WTC11 (cell line): ENCODE measurements at regions not wholly inside any gene's neighbourhood (a gene's known extent, or its start where the extent isn't known, plus 50 kb on each side); places are given as distances from the start of the nearest gene placed in this dataset.

ENCODE experiments used
- ATAC-seq: fragments of 200-7000 bp; cut with Tn5 transposase; 2 replicates; pipeline ENCODE4 v1.10.0; 2021; ENCODE audit warnings: mild to moderate bottlenecking, moderate library complexity
- CTCF ChIA-PET: fragments of 300-600 bp; sonication (Branson Sonifier 250); formaldehyde crosslinking; loops from one replicate; lab custom pipeline; 2021; ENCODE audit warnings: antibody characterized with exemption; lab: Charles Lee
- POLR2A ChIA-PET: fragments of 350-600 bp; sonication (Branson Sonifier 250); formaldehyde crosslinking; loops from one replicate; lab custom pipeline; 2021; ENCODE audit warnings: antibody characterized with exemption; lab: Charles Lee
- DNase-seq: peaks from one replicate; pipeline ENCODE4 v3.0.0; 2021; ENCODE audit warnings: low spot score
- H3K27ac Mint-ChIP-seq: 2 replicates; pipeline ENCODE4 v1.8.0; 2021; ENCODE audit warnings: mixed read lengths
- H3K27me3 Mint-ChIP-seq: 2 replicates; pipeline ENCODE4 v1.8.0; 2021; ENCODE audit warnings: low read depth, mild to moderate bottlenecking, moderate library complexity, mixed read lengths
- H3K36me3 Mint-ChIP-seq: 2 replicates; pipeline ENCODE4 v1.8.0; 2021; ENCODE audit warnings: mixed read lengths
- H3K4me1 Mint-ChIP-seq: 2 replicates; pipeline ENCODE4 v1.8.0; 2022; ENCODE audit warnings: mixed read lengths
- H3K4me3 Mint-ChIP-seq: 2 replicates; pipeline ENCODE4 v1.8.0; 2021; ENCODE audit warnings: mild to moderate bottlenecking, moderate library complexity, mixed read lengths
- H3K9me3 Mint-ChIP-seq: 2 replicates; pipeline ENCODE4 v1.8.0; 2021; ENCODE audit warnings: mixed read lengths
- CDX4 ChIP-seq: fragments of 250-450 bp; sonication (Bioruptor Pico); IDR thresholded peaks from 2 replicates; pipeline ENCODE4 v1.9.0; 2021; ENCODE audit warnings: moderate library complexity, mild to moderate bottlenecking, inconsistent platforms, borderline replicate concordance
- CREM ChIP-seq: sonication (generic); formaldehyde crosslinking; IDR thresholded peaks from 2 replicates; pipeline ENCODE4 v1.8.1; 2022; ENCODE audit warnings: mild to moderate bottlenecking, missing genetic modification reagents, moderate library complexity
- E2F5 ChIP-seq: sonication (generic); formaldehyde crosslinking; IDR thresholded peaks from 2 replicates; pipeline ENCODE4 v1.8.1; 2022; ENCODE audit warnings: mild to moderate bottlenecking, moderate library complexity, missing genetic modification reagents
- ELF4 ChIP-seq: sonication (generic); formaldehyde crosslinking; IDR thresholded peaks from 2 replicates; pipeline ENCODE4 v1.8.1; 2022; ENCODE audit warnings: low read depth, mild to moderate bottlenecking, moderate library complexity, missing genetic modification reagents
- ETV6 ChIP-seq: sonication (generic); formaldehyde crosslinking; IDR thresholded peaks from 2 replicates; pipeline ENCODE4 v1.8.1; 2022; ENCODE audit warnings: mild to moderate bottlenecking, missing genetic modification reagents
- FOXK1 ChIP-seq: sonication (generic); formaldehyde crosslinking; IDR thresholded peaks from 2 replicates; pipeline ENCODE4 v1.8.0; 2022; ENCODE audit warnings: mild to moderate bottlenecking, moderate library complexity, missing genetic modification reagents
- FOXP4 ChIP-seq: sonication (generic); formaldehyde crosslinking; IDR thresholded peaks from 2 replicates; pipeline ENCODE4 v1.8.0; 2022; ENCODE audit warnings: mild to moderate bottlenecking, missing genetic modification reagents
- GRHL2 ChIP-seq: fragments of 250-450 bp; sonication (Bioruptor Pico); IDR thresholded peaks from 2 replicates; pipeline ENCODE4 v1.8.0; 2022; ENCODE audit warnings: mild to moderate bottlenecking, moderate library complexity; ENCODE audit not compliant: insufficient replicate concordance, severe bottlenecking
- HMGA2 ChIP-seq: fragments of 250-450 bp; sonication (Bioruptor Pico); IDR thresholded peaks from 2 replicates; pipeline ENCODE4 v1.4.0; 2021; ENCODE audit warnings: mild to moderate bottlenecking, moderate library complexity
- HMGXB4 ChIP-seq: sonication (generic); formaldehyde crosslinking; IDR thresholded peaks from 2 replicates; pipeline ENCODE4 v1.8.1; 2023; ENCODE audit warnings: mild to moderate bottlenecking, moderate library complexity, missing genetic modification reagents
- MYBL2 ChIP-seq: sonication (generic); formaldehyde crosslinking; IDR thresholded peaks from 2 replicates; pipeline ENCODE4 v1.8.1; 2023; ENCODE audit warnings: mild to moderate bottlenecking, moderate library complexity, missing genetic modification reagents
- NR3C1 ChIP-seq: sonication (generic); formaldehyde crosslinking; conservative IDR thresholded peaks from 2 replicates; pipeline ENCODE4 v1.8.1; 2023; ENCODE audit warnings: low read depth, mild to moderate bottlenecking, missing genetic modification reagents
- SP1 ChIP-seq: sonication (generic); formaldehyde crosslinking; conservative IDR thresholded peaks from 2 replicates; pipeline ENCODE4 v1.8.1; 2022; ENCODE audit warnings: missing genetic modification reagents
- TEAD1 ChIP-seq: sonication (generic); formaldehyde crosslinking; IDR thresholded peaks from 2 replicates; pipeline ENCODE4 v1.8.0; 2022; ENCODE audit warnings: mild to moderate bottlenecking, missing genetic modification reagents
- TEAD4 ChIP-seq: sonication (generic); formaldehyde crosslinking; IDR thresholded peaks from 2 replicates; pipeline ENCODE4 v1.8.0; 2022; ENCODE audit warnings: mild to moderate bottlenecking, missing genetic modification reagents
- ZBTB43 ChIP-seq: sonication (generic); formaldehyde crosslinking; IDR thresholded peaks from 2 replicates; pipeline ENCODE4 v1.8.1; 2023; ENCODE audit warnings: mild to moderate bottlenecking, missing genetic modification reagents
- ZMAT4 ChIP-seq: fragments of 250-450 bp; sonication (Bioruptor Pico); IDR thresholded peaks from 2 replicates; pipeline ENCODE4 v1.9.0; 2021; ENCODE audit warnings: mild to moderate bottlenecking
- ZNF121 ChIP-seq: sonication (generic); formaldehyde crosslinking; IDR thresholded peaks from 2 replicates; pipeline ENCODE4 v1.8.0; 2023; ENCODE audit warnings: missing genetic modification reagents
- ZNF416 ChIP-seq: fragments of 250-450 bp; sonication (Bioruptor Pico); IDR thresholded peaks from 2 replicates; pipeline ENCODE4 v1.9.0; 2021; ENCODE audit warnings: mild to moderate bottlenecking, inconsistent platforms
- ZNF423 ChIP-seq: fragments of 250-450 bp; sonication (Bioruptor Pico); IDR thresholded peaks from 2 replicates; pipeline ENCODE4 v2.1.2; 2022; ENCODE audit warnings: mild to moderate bottlenecking, moderate library complexity

- no peak for TF ChIP-seq HMGXB4
Measured at GRCh38 chr4:189036906-189037305, 897.7 kb downstream of the TRIML1 start (continued).

GRCh38 chr4:189046642-189047041, 894.0 kb upstream of the FRG1 start:
- ATAC-seq = peak; percentile 93
- no peaks in the 10 kb centered on the region for H3K27me3 Mint-ChIP-seq
- no peak for DNase-seq
- no peaks in the 10 kb centered on the region for H3K36me3 Mint-ChIP-seq
- H3K4me3 Mint-ChIP-seq = peak overlapping the region; percentile 23; the same call in 1 of the 2 replicates
- peak overlapping the region; percentile 99 for H3K27ac Mint-ChIP-seq
- ChIA-PET POLR2A (no interaction called here), CTCF (interaction anchor here (1.1 to 1.2 kb wide), 2 partner anchors 13 to 78 kb away, joined by 3 to 4 read pairs; no protein-coding TSS in a partner anchor)
- H3K9me3 Mint-ChIP-seq = no peaks in the 10 kb centered on the region
- TF ChIP-seq CDX4 (CRISPR knock-in tag) (no peak), NR3C1 (CRISPR knock-in tag) (no peak), FOXK1 (CRISPR knock-in tag) (peak; percentile 70), ETV6 (CRISPR knock-in tag) (0 out of 2 replicates have a peak, but pooled peaks have one; percentile 42), SP1 (CRISPR knock-in tag) (0 out of 2 replicates have a peak, but pooled peaks have one; percentile 23), ZNF423 (peak; percentile 2; the same call in 1 of the 2 replicates), FOXP4 (CRISPR knock-in tag) (peak; percentile 63; the same call in 1 of the 2 replicates), TEAD1 (CRISPR knock-in tag) (0 out of 2 replicates have a peak, but pooled peaks have one; percentile 57)
- H3K4me1 Mint-ChIP-seq = peaks cover 59% of the 10 kb centered on the region

GRCh38 chr4:189048119-189048518, 892.6 kb upstream of the FRG1 start:
- Mint-ChIP-seq H3K4me1 (peaks cover 59% of the 10 kb centered on the region), H3K27me3 (no peaks in the 10 kb centered on the region), H3K4me3 (no peak overlapping the region)

More at GRCh38 chr4:189048119-189048518, 892.6 kb upstream of the FRG1 start:
- Mint-ChIP-seq H3K9me3 (no peaks in the 10 kb centered on the region), H3K27ac (peak overlapping the region; percentile 99), H3K36me3 (no peaks in the 10 kb centered on the region)
- ATAC-seq = no peak
- DNase-seq = no peak
- ChIA-PET CTCF (interaction anchor here (1.4 kb wide), 1 partner anchor 42 kb away, joined by 4 read pairs; no protein-coding TSS in a partner anchor), POLR2A (no interaction called here)
- TF ChIP-seq ZNF416 (CRISPR knock-in tag) = no peak
- TF ChIP-seq ZNF121 (CRISPR knock-in tag) = no peak
- no peak for TF ChIP-seq E2F5 (CRISPR knock-in tag)
- TF ChIP-seq MYBL2 = no peak
- no peak for TF ChIP-seq GRHL2 (CRISPR knock-in tag)
- TF ChIP-seq ELF4 = no peak
- TF ChIP-seq TEAD4 (CRISPR knock-in tag) = no peak
- no peak for TF ChIP-seq HMGA2
- TF ChIP-seq ZMAT4 = no peak
- no peak for TF ChIP-seq CREM (CRISPR knock-in tag)
- no peak for TF ChIP-seq ZBTB43 (CRISPR knock-in tag)
- TF ChIP-seq SP1 (CRISPR knock-in tag) = no peak
